Astrocyte (in vitro differentiated cells and primary cell): ENCODE measurements at regions not wholly inside any gene's neighbourhood (a gene's known extent, or its start where the extent isn't known, plus 50 kb on each side); places are given as distances from the start of the nearest gene placed in this dataset.

Experiments used
- DNase-seq: peaks from one replicate; pipeline ENCODE4 v3.0.0-alpha.2; 2010; ENCODE audit warnings: low read depth
- FAIRE-seq: peaks from 2 replicates; lab custom pipeline; 2011; peaks lifted over from hg19 to GRCh38; lab: Jason Lieb, UNC
- H2AFZ ChIP-seq: 2 replicates; pipeline ENCODE4 v1.6.0; 2012; ENCODE audit warnings: low read depth, low read length, inconsistent platforms
- H3K27ac ChIP-seq: 2 replicates; pipeline ENCODE4 v1.5.1; 2011; ENCODE audit warnings: low read depth, low read length, inconsistent platforms
- H3K27me3 ChIP-seq: 2 replicates; pipeline ENCODE4 v1.6.0; 2011; ENCODE audit warnings: low read length, inconsistent platforms; ENCODE audit not compliant: insufficient read depth
- H3K36me3 ChIP-seq: 2 replicates; pipeline ENCODE4 v1.5.1; 2011; ENCODE audit warnings: low read length, inconsistent platforms; ENCODE audit not compliant: insufficient read depth
- H3K4me1 ChIP-seq: 2 replicates; pipeline ENCODE4 v1.5.1; 2011; ENCODE audit warnings: low read length, inconsistent platforms; ENCODE audit not compliant: insufficient read depth
- H3K4me2 ChIP-seq: 2 replicates; pipeline ENCODE4 v1.6.0; 2012; ENCODE audit warnings: low read length, inconsistent platforms
- H3K4me3 ChIP-seq: 2 replicates; pipeline ENCODE4 v1.5.1; 2011; ENCODE audit warnings: low read depth, mild to moderate bottlenecking, low read length, inconsistent platforms; ENCODE audit not compliant: insufficient read depth
- H3K79me2 ChIP-seq: 2 replicates; pipeline ENCODE4 v1.6.0; 2012; ENCODE audit warnings: mild to moderate bottlenecking, low read length, inconsistent platforms; ENCODE audit not compliant: insufficient read depth
- H3K9ac ChIP-seq: 2 replicates; pipeline ENCODE4 v1.6.0; 2012; ENCODE audit warnings: mild to moderate bottlenecking, low read length, inconsistent platforms
- H3K9me3 ChIP-seq: 2 replicates; pipeline ENCODE4 v1.5.1; 2012; ENCODE audit warnings: low read depth, mild to moderate bottlenecking, low read length, inconsistent platforms; ENCODE audit not compliant: insufficient read depth
- H4K20me1 ChIP-seq: 2 replicates; pipeline ENCODE4 v1.6.0; 2012; ENCODE audit warnings: low read length, inconsistent platforms; ENCODE audit not compliant: insufficient read depth
- H3K27ac Mint-ChIP-seq: one replicate; pipeline ENCODE4 v1.8.0; 2021; ENCODE audit warnings: mild to moderate bottlenecking, mixed read lengths; ENCODE audit not compliant: unreplicated experiment
- H3K27me3 Mint-ChIP-seq: one replicate; pipeline ENCODE4 v1.8.0; 2021; ENCODE audit warnings: low read depth, mixed read lengths; ENCODE audit not compliant: unreplicated experiment
- H3K36me3 Mint-ChIP-seq: one replicate; pipeline ENCODE4 v1.8.0; 2021; ENCODE audit warnings: low read depth, mixed read lengths; ENCODE audit not compliant: unreplicated experiment
- H3K4me1 Mint-ChIP-seq: one replicate; pipeline ENCODE4 v1.8.0; 2021; ENCODE audit warnings: low read depth, mixed read lengths; ENCODE audit not compliant: unreplicated experiment
- H3K4me3 Mint-ChIP-seq: one replicate; pipeline ENCODE4 v1.8.0; 2021; ENCODE audit warnings: mild to moderate bottlenecking, moderate library complexity, mixed read lengths; ENCODE audit not compliant: unreplicated experiment
- H3K9me3 Mint-ChIP-seq: one replicate; pipeline ENCODE4 v1.8.0; 2021; ENCODE audit warnings: mild to moderate bottlenecking, mixed read lengths; ENCODE audit not compliant: unreplicated experiment
- EZH2 ChIP-seq: IDR thresholded peaks from 2 replicates; pipeline ENCODE4 v1.6.1; 2012; ENCODE audit warnings: mild to moderate bottlenecking, low read length, inconsistent platforms; ENCODE audit not compliant: insufficient read depth
- TF ChIP-seq, protein P1 (sequence below): IDR thresholded peaks from 2 replicates; pipeline ENCODE4 v1.5.1; 2011; ENCODE audit warnings: low read depth, mild to moderate bottlenecking, inconsistent platforms, low read length, moderate library complexity; ENCODE audit not compliant: insufficient read depth

- H3K4me1 Mint-ChIP-seq: peaks cover 6% of the 10 kb centered on the region
- TF ChIP-seq, protein P1, sequence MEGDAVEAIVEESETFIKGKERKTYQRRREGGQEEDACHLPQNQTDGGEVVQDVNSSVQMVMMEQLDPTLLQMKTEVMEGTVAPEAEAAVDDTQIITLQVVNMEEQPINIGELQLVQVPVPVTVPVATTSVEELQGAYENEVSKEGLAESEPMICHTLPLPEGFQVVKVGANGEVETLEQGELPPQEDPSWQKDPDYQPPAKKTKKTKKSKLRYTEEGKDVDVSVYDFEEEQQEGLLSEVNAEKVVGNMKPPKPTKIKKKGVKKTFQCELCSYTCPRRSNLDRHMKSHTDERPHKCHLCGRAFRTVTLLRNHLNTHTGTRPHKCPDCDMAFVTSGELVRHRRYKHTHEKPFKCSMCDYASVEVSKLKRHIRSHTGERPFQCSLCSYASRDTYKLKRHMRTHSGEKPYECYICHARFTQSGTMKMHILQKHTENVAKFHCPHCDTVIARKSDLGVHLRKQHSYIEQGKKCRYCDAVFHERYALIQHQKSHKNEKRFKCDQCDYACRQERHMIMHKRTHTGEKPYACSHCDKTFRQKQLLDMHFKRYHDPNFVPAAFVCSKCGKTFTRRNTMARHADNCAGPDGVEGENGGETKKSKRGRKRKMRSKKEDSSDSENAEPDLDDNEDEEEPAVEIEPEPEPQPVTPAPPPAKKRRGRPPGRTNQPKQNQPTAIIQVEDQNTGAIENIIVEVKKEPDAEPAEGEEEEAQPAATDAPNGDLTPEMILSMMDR: no peak
- TF ChIP-seq EZH2: no peak
- H3K27ac ChIP-seq: no peak overlapping the region
- H3K4me1 ChIP-seq: no peaks in the 10 kb centered on the region
- H3K27me3 Mint-ChIP-seq: peaks cover 14% of the 10 kb centered on the region
- no peak overlapping the region for H3K27ac Mint-ChIP-seq
- no peak overlapping the region for H3K4me2 ChIP-seq
- H3K9me3 ChIP-seq: no peaks in the 10 kb centered on the region
- no peak overlapping the region for H3K4me3 Mint-ChIP-seq
- no peak overlapping the region for H2AFZ ChIP-seq
- FAIRE-seq: no peak
- no peak overlapping the region for H3K9ac ChIP-seq
- no peaks in the 10 kb centered on the region for H4K20me1 ChIP-seq
- H3K36me3 Mint-ChIP-seq: no peaks in the 10 kb centered on the region
- no peaks in the 10 kb centered on the region for H3K36me3 ChIP-seq
- no peak overlapping the region for H3K4me3 ChIP-seq
- H3K79me2 ChIP-seq: no peaks in the 10 kb centered on the region
- DNase-seq: no peak
- H3K27me3 ChIP-seq: no peaks in the 10 kb centered on the region
- H3K9me3 Mint-ChIP-seq: peaks cover 4% of the 10 kb centered on the region
Measured at GRCh38 chr2:3094999-3095958, 282.3 kb downstream of the EIPR1 start.

- Histone ChIP-seq H3K27me3 (no peaks in the 10 kb centered on the region), H3K4me3 (no peak overlapping the region), H4K20me1 (no peaks in the 10 kb centered on the region), H3K36me3 (no peaks in the 10 kb centered on the region), H2AFZ (no peak overlapping the region), H3K9me3 (no peaks in the 10 kb centered on the region), H3K4me2 (no peak overlapping the region), H3K79me2 (no peaks in the 10 kb centered on the region), H3K9ac (no peak overlapping the region), H3K4me1 (no peaks in the 10 kb centered on the region), H3K27ac (no peak overlapping the region)
- Mint-ChIP-seq H3K4me1 (no peaks in the 10 kb centered on the region), H3K27ac (no peak overlapping the region), H3K27me3 (peaks cover 10% of the 10 kb centered on the region), H3K36me3 (no peaks in the 10 kb centered on the region), H3K4me3 (no peak overlapping the region), H3K9me3 (peaks cover 4% of the 10 kb centered on the region)
- no peak for FAIRE-seq
- DNase-seq: no peak
- TF ChIP-seq, protein P1: no peak
- TF ChIP-seq EZH2: no peak
Measured at GRCh38 chr2:3094318-3094717, 283.3 kb downstream of the EIPR1 start.

GRCh38 chr2:3091696-3092095 is 285.9 kb downstream of the EIPR1 start:
- H3K4me3 ChIP-seq: no peak overlapping the region
- no peaks in the 10 kb centered on the region for H3K79me2 ChIP-seq
- FAIRE-seq (no peak), DNase-seq (no peak)
- no peak overlapping the region for H3K9ac ChIP-seq
- H3K36me3 Mint-ChIP-seq: no peaks in the 10 kb centered on the region
- H3K4me3 Mint-ChIP-seq: no peak overlapping the region
- no peaks in the 10 kb centered on the region for H4K20me1 ChIP-seq
- H3K4me1 Mint-ChIP-seq: no peaks in the 10 kb centered on the region
- H3K9me3 Mint-ChIP-seq: peaks cover 7% of the 10 kb centered on the region
- H3K36me3 ChIP-seq: no peaks in the 10 kb centered on the region
- H3K4me1 ChIP-seq: no peaks in the 10 kb centered on the region
- H3K27ac Mint-ChIP-seq: no peak overlapping the region
- no peaks in the 10 kb centered on the region for H3K9me3 ChIP-seq
- H3K27ac ChIP-seq: no peak overlapping the region
- no peak for TF ChIP-seq EZH2
- TF ChIP-seq, protein P1: no peak
- H3K27me3 ChIP-seq: no peaks in the 10 kb centered on the region
- H3K4me2 ChIP-seq: no peak overlapping the region
- H3K27me3 Mint-ChIP-seq: no peaks in the 10 kb centered on the region
- no peak overlapping the region for H2AFZ ChIP-seq
